GM10266 (cell line): ENCODE measurements at regions not wholly inside any gene's neighbourhood (a gene's known extent, or its start where the extent isn't known, plus 50 kb on each side); places are given as distances from the start of the nearest gene placed in this dataset.

Source experiments
- DNase-seq: peaks from one replicate; pipeline ENCODE4 v3.0.0; 2012; ENCODE audit errors: extremely low spot score
- CTCF ChIP-seq: IDR thresholded peaks from 2 replicates; pipeline ENCODE4 v1.5.1; 2012; ENCODE audit warnings: mild to moderate bottlenecking, low read depth; ENCODE audit not compliant: control insufficient read depth, insufficient read depth; ENCODE audit errors: missing control alignments

DNA sequence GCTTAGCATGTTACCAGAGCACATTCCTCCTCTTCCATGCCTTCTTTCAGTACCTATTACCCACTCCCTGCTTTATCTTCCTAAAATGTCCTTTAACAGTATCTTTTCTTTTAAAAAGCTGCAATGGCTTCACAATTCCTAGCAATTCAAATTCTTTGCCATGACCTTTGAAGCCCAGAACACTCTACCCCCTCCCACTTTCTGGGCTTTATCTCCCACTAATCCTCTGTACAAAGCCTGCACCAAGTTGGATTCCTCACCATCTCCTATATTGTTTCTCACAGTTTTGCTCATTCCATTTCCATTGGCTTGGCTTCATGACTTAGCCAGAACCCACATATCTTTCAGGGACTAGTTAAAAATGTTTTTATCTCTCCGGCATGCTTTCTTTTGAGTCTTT is 80.9 kb downstream of the FAM76B start:
- DNase-seq: no peak
- no peak for TF ChIP-seq CTCF

DNA sequence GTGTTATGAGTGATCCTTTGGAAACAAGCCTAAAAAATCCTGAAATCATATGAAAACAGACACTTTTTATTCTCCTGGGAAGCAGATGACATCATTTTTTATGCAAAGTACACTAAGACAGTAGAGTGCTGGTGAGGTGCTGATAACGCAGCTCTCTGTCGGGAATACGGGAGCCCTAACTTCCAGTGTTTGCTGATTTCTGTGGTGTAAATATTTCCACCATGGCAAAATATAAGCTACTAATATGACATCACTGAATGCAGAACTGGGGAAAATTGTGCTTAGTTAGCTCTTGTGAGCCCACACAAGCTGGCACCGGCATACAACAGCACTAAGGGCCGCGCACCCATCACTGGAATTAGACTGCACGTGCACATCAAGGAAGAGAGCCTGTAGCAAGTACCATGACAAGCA is 82.6 kb downstream of the FAM76B start:
- no peak for TF ChIP-seq CTCF
- DNase-seq: no peak

- peak; percentile 57 for DNase-seq
- TF ChIP-seq CTCF: peak; percentile 84
These were observed 84.0 kb downstream of the FAM76B start for GRCh38 chr11:95705485-95706124.

GRCh38 chr11:95704865-95705264 is 84.7 kb downstream of the FAM76B start:
- no peak for DNase-seq
- TF ChIP-seq CTCF: no peak

GRCh38 chr11:95703049-95703448 is 86.5 kb downstream of the FAM76B start:
- no peak for TF ChIP-seq CTCF
- DNase-seq: peak; percentile 17

- DNase-seq: no peak
- TF ChIP-seq CTCF: no peak
These were observed 87.1 kb downstream of the FAM76B start for GRCh38 chr11:95702526-95702925.

DNA sequence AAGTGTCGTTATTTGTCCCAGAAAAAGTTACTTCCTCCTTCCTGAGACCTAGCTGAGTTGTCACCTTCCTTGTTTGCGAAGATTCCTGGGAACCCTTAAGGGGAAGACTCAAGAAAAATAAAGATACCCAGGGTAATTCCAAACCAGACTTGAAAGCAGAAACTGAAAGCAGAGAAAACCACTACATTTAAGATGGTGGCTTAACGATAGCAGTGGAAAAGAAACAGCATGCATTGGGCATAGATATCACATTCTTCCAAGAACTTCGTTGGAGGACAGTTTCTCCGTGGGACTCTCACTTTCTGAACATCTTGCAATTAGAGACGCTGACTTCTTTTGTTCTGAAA is 89.1 kb downstream of the FAM76B start:
- no peak for DNase-seq
- no peak for TF ChIP-seq CTCF
